CD14-positive monocyte (primary cell): ENCODE measurements at regions not wholly inside any gene's neighbourhood (a gene's known extent, or its start where the extent isn't known, plus 50 kb on each side); places are given as distances from the start of the nearest gene placed in this dataset.
A peak's percentile ranks its signal among the peaks of the same experiment; 100 is the strongest.

Experiments
- DNase-seq, 3 donors: peaks; one replicate each; pipeline ENCODE4 v3.0.0-alpha.2; 2011 to 2022
- H2AFZ ChIP-seq: 2 replicates; pipeline ENCODE4 v1.6.0; 2012; ENCODE audit warnings: mild to moderate bottlenecking, low read depth, low read length, inconsistent platforms; ENCODE audit not compliant: insufficient read depth, poor library complexity, severe bottlenecking
- H3K27ac ChIP-seq, 2 donors: 1 replicate in 1 of 2; 2 replicates in 1 of 2; pipeline ENCODE4 v1.5.1; 2012 to 2013; ENCODE audit warnings: low read length in 2 of 2, control low read depth in 1 of 2, inconsistent platforms in 1 of 2, low read depth in 1 of 2, mild to moderate bottlenecking in 1 of 2
- H3K27me3 ChIP-seq, 2 donors: one replicate each; pipeline versions ENCODE4 v1.6.0 to v1.6.1; 2011 to 2013; ENCODE audit warnings: low read length in 2 of 2; ENCODE audit not compliant: control insufficient read depth in 2 of 2, insufficient read depth in 2 of 2
- H3K36me3 ChIP-seq, 2 donors: replicated peaks in 1 of 2; 1 replicate in 1 of 2; 2 replicates in 1 of 2; pipeline versions ENCODE4 v1.5.1 to v1.6.1; 2012 to 2013; ENCODE audit warnings: low read length in 2 of 2, control low read depth in 1 of 2, inconsistent platforms in 1 of 2, mild to moderate bottlenecking in 1 of 2; ENCODE audit not compliant: insufficient read depth in 2 of 2, control insufficient read depth in 1 of 2
- H3K4me1 ChIP-seq, 2 donors: 1 replicate in 1 of 2; 2 replicates in 1 of 2; pipeline versions ENCODE4 v1.5.1 to v1.6.1; 2012 to 2013; ENCODE audit warnings: low read length in 2 of 2, control low read depth in 1 of 2, inconsistent platforms in 1 of 2, mild to moderate bottlenecking in 1 of 2, moderate library complexity in 1 of 2; ENCODE audit not compliant: insufficient read depth in 2 of 2, control insufficient read depth in 1 of 2
- H3K4me2 ChIP-seq: replicated peaks from 2 replicates; pipeline ENCODE3; 2012; ENCODE audit warnings: low read length, moderate library complexity, mild to moderate bottlenecking; ENCODE audit not compliant: poor library complexity, severe bottlenecking; ENCODE audit errors: extremely low read depth
- H3K4me3 ChIP-seq, 3 experiments: fragments of 200-600 bp in 1 of 3; sonication (generic) in 1 of 3; replicated peaks in 1 of 3; 1 replicate in 2 of 3; 2 replicates in 1 of 3; pipeline ENCODE4 v1.5.1; 2011 to 2013; ENCODE audit warnings: low read length in 3 of 3, mild to moderate bottlenecking in 3 of 3, control low read depth in 2 of 3, low read depth in 2 of 3, inconsistent platforms in 1 of 3, moderate library complexity in 1 of 3
- H3K79me2 ChIP-seq: 2 replicates; pipeline ENCODE4 v1.6.0; 2012; ENCODE audit warnings: mild to moderate bottlenecking, control low read depth, inconsistent platforms, low read length, moderate library complexity; ENCODE audit not compliant: insufficient read depth
- H3K9ac ChIP-seq: 2 replicates; pipeline ENCODE4 v1.6.0; 2017; ENCODE audit warnings: low read length, mild to moderate bottlenecking; ENCODE audit not compliant: insufficient read depth, poor library complexity, severe bottlenecking
- H3K9me3 ChIP-seq, 2 donors: replicated peaks in 1 of 2; 1 replicate in 1 of 2; 2 replicates in 1 of 2; pipeline versions ENCODE4 v1.5.1 to v1.6.1; 2012 to 2013; ENCODE audit warnings: low read length in 2 of 2, control low read depth in 1 of 2; ENCODE audit not compliant: control insufficient read depth in 1 of 2, insufficient read depth in 1 of 2
- H4K20me1 ChIP-seq: 2 replicates; pipeline ENCODE4 v1.6.0; 2012; ENCODE audit warnings: mild to moderate bottlenecking, low read length, control low read depth, moderate library complexity; ENCODE audit not compliant: insufficient read depth
- H3K27ac Mint-ChIP-seq, 7 donors: one replicate each; pipeline ENCODE4 v1.8.0; 2020; ENCODE audit warnings: mild to moderate bottlenecking in 7 of 7, mixed read lengths in 7 of 7, moderate library complexity in 6 of 7, inconsistent platforms in 2 of 7
- H3K27me3 Mint-ChIP-seq, 3 donors: one replicate each; pipeline ENCODE4 v1.8.0; 2021 to 2022; ENCODE audit warnings: low read depth in 3 of 3, mild to moderate bottlenecking in 3 of 3, mixed read lengths in 3 of 3, moderate library complexity in 3 of 3, inconsistent platforms in 1 of 3
- H3K36me3 Mint-ChIP-seq, 2 donors: one replicate each; pipeline ENCODE4 v1.8.0; 2020; ENCODE audit warnings: mixed read lengths in 2 of 2, inconsistent platforms in 1 of 2, mild to moderate bottlenecking in 1 of 2
- H3K4me1 Mint-ChIP-seq: one replicate; pipeline ENCODE4 v1.8.0; 2020; ENCODE audit warnings: mild to moderate bottlenecking, mixed read lengths
- H3K4me3 Mint-ChIP-seq, 2 donors: one replicate each; pipeline ENCODE4 v1.8.0; 2020; ENCODE audit warnings: mild to moderate bottlenecking in 2 of 2, mixed read lengths in 2 of 2, moderate library complexity in 1 of 2
- H3K9me3 Mint-ChIP-seq, 7 donors: one replicate each; pipeline ENCODE4 v1.8.0; 2020 to 2022; ENCODE audit warnings: mixed read lengths in 7 of 7, mild to moderate bottlenecking in 6 of 7, moderate library complexity in 6 of 7, inconsistent platforms in 2 of 7
- CTCF ChIP-seq: fragments of 200-600 bp; IDR thresholded peaks from one replicate; pipeline ENCODE4 v1.8.0; 2022; ENCODE audit warnings: antibody characterized with exemption, mild to moderate bottlenecking
- WGBS: methylation state at CpG from one replicate; pipeline ENCODE4 v1.1.5; 2013; ENCODE audit warnings: missing lambda C conversion rate; ENCODE audit not compliant: insufficient coverage; 5-methylcytosine and 5-hydroxymethylcytosine counted together
- intact Hi-C, 2 donors: fragments of 100-400 bp; cut with micrococcal nuclease; formaldehyde crosslinking; loops; one replicate each; pipeline versions ENCODE4 v1.15.0 to v1.15.1; 2023

- Histone ChIP-seq H3K9me3 (no peaks in the 10 kb centered on the region), H3K79me2 (peaks cover 8% of the 10 kb centered on the region), H3K27ac (peak overlapping the region; percentile 86 to 95), H3K4me3 (peak overlapping the region; percentile 55 to 78 (median 69)), H3K27me3 (no peaks in the 10 kb centered on the region), H3K4me2 (peak overlapping the region; percentile 83), H2AFZ (no peak overlapping the region), H3K4me1 (peaks cover 56 to 65% of the 10 kb centered on the region in 2 donors), H3K9ac (no peak overlapping the region), H3K36me3 (no peaks in the 10 kb centered on the region), H4K20me1 (no peaks in the 10 kb centered on the region)
- H3K27me3 Mint-ChIP-seq = peaks cover 0 to 1% (median 0%) of the 10 kb centered on the region in 3 donors
- peaks cover 52% of the 10 kb centered on the region for H3K4me1 Mint-ChIP-seq
- TF ChIP-seq CTCF = no peak
- H3K4me3 Mint-ChIP-seq = peak overlapping the region; percentile 85 to 97
- peak overlapping the region; percentile 87 to 97 (median 94) for H3K27ac Mint-ChIP-seq
- peak in 2 of 3 donors; percentile 36 to 42 for DNase-seq
- H3K9me3 Mint-ChIP-seq = peaks cover 0 to 5% (median 0%) of the 10 kb centered on the region in 7 donors
- peaks cover 1 to 3% of the 10 kb centered on the region in 2 donors for H3K36me3 Mint-ChIP-seq
- WGBS = 67% methylated on average over 2 of the region's 6 CpGs
- intact Hi-C loops = loop anchor here (1.0 to 5.0 kb wide), 6 partner anchors 40 to 93 kb away; partner anchors contain the start of gene SIRPA (in 2 of the 2)
Observed at GRCh38 chr20:1801929-1802306, 93.3 kb upstream of the SIRPA start.

- Mint-ChIP-seq H3K4me3 (peak overlapping the region; percentile 9 to 48), H3K36me3 (peaks cover 1 to 3% of the 10 kb centered on the region in 2 donors), H3K9me3 (peaks cover 0 to 5% (median 0%) of the 10 kb centered on the region in 7 donors), H3K27ac (peak overlapping the region in 6 of 7 donors; percentile 46 to 97 (median 85)), H3K4me1 (peaks cover 52% of the 10 kb centered on the region), H3K27me3 (peaks cover 0 to 3% (median 2%) of the 10 kb centered on the region in 3 donors)
- H3K79me2 ChIP-seq = peaks cover 8% of the 10 kb centered on the region
- no peaks in the 10 kb centered on the region for H3K36me3 ChIP-seq
- no peaks in the 10 kb centered on the region for H4K20me1 ChIP-seq
- no peaks in the 10 kb centered on the region for H3K27me3 ChIP-seq
- H3K4me1 ChIP-seq = peaks cover 56 to 65% of the 10 kb centered on the region in 2 donors
- DNase-seq = peak in 1 of 3 donors; percentile 35
- intact Hi-C loops = loop anchor here (5.0 kb wide), 3 partner anchors 41 to 71 kb away; no protein-coding TSS in a partner anchor
- H3K9ac ChIP-seq = no peak overlapping the region
- H3K4me2 ChIP-seq = peak overlapping the region; percentile 83
- no peak overlapping the region for H2AFZ ChIP-seq
- no peaks in the 10 kb centered on the region for H3K9me3 ChIP-seq
- 100% methylated on average over 1 of the region's 5 CpGs for WGBS
- H3K27ac ChIP-seq = peak overlapping the region in 1 of 2 donors; percentile 95
- no peak for TF ChIP-seq CTCF
- peak overlapping the region in 1 of 3 experiments; percentile 78 for H3K4me3 ChIP-seq
Observed at GRCh38 chr20:1801225-1801928, 93.8 kb upstream of the SIRPA start.
